AG09309 (cell line): ENCODE measurements at regions not wholly inside any gene's neighbourhood (a gene's known extent, or its start where the extent isn't known, plus 50 kb on each side); places are given as distances from the start of the nearest gene placed in this dataset.

Source experiments
- DNase-seq: peaks from one replicate; pipeline ENCODE4 v3.0.0-alpha.2; 2010; ENCODE audit warnings: low read depth
- H3K4me3 ChIP-seq: 2 replicates; pipeline ENCODE4 v1.5.1; 2011; ENCODE audit warnings: mild to moderate bottlenecking, low read depth, low read length, moderate library complexity; ENCODE audit not compliant: control insufficient read depth
- TF ChIP-seq, protein P1 (sequence below): IDR thresholded peaks from 2 replicates; pipeline ENCODE4 v1.5.1; 2011; ENCODE audit warnings: mild to moderate bottlenecking, low read depth, low read length, inconsistent platforms; ENCODE audit not compliant: insufficient read depth, control insufficient read depth; ENCODE audit errors: missing control alignments

- no peak overlapping the region for H3K4me3 ChIP-seq
- no peak for DNase-seq
- TF ChIP-seq, protein P1, sequence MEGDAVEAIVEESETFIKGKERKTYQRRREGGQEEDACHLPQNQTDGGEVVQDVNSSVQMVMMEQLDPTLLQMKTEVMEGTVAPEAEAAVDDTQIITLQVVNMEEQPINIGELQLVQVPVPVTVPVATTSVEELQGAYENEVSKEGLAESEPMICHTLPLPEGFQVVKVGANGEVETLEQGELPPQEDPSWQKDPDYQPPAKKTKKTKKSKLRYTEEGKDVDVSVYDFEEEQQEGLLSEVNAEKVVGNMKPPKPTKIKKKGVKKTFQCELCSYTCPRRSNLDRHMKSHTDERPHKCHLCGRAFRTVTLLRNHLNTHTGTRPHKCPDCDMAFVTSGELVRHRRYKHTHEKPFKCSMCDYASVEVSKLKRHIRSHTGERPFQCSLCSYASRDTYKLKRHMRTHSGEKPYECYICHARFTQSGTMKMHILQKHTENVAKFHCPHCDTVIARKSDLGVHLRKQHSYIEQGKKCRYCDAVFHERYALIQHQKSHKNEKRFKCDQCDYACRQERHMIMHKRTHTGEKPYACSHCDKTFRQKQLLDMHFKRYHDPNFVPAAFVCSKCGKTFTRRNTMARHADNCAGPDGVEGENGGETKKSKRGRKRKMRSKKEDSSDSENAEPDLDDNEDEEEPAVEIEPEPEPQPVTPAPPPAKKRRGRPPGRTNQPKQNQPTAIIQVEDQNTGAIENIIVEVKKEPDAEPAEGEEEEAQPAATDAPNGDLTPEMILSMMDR: no peak
Observed at GRCh38 chr1:216914974-216915373, 191.7 kb upstream of the ESRRG start.

DNA sequence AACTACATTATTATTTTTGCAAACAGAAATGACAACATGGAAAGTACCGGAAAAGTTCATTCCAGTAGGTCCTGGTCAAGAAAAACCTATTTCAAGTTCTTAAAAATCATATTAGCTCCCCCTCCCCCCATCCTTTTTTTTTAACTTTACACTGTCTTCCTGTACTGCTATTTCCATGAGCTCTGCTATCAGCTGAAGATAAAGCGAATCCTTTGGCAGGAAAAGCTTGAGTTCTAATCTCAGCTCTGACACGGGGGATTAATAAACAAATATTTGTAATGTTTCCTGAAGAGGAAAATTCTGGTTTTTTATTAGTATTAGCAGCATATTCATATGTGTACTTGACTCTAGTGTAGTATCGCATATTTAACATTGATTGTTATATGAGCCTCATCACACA, 190.7 kb upstream of the ESRRG start:
- DNase-seq: no peak
- TF ChIP-seq, protein P1: no peak
- no peak overlapping the region for H3K4me3 ChIP-seq

DNA sequence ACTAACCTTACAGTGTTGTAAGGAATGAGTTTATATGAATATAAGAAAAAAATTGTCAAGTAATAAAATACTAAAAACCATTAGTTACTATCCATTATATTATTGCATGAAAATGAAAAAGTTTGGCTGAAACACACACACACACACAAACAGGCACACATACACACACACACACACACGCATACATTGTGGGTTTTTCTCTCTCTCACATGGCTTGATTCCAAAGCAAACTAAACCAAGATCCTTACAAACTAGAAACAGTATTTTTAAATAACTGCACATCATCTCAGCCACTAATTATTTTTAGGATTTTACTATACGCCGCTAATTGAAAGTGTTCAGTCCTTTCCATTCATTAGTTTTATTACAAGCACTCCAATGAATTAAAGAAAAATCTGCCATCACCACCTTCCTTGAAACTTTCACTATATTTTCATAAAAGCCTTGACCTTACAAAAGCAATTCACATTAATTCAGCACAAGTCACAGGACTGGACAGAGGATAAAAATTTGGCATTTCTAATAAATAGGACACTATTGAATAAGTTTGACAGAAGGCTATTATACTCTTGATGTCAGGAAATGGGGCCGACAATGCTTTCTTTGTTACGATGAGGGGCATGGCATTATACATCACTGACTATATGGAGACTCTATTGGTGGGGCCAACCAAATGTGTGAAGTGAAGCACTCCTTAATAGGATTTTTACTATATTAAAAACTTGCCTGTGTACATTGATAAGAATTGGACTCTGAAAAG, 187.0 kb upstream of the ESRRG start:
- H3K4me3 ChIP-seq: no peak overlapping the region
- DNase-seq: no peak
- TF ChIP-seq, protein P1: no peak

DNA sequence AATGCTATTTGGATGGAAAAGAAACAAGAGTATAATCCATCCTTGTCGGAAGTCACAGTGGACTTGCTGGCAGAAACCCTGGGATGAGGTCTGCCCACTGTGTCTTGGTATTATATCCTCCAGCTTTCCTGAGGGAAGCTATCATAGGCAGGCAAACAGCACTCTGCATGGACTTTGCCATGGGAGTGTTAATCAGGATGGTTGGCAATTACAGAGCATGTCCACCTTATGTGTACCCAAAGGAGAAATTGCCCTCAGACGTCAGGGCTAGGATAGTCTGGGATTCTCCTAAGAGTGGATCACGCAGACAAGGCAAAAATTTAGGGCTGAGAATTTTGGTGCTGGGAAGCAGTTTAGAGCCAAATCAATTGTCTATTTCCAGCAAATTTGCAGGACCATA, 184.9 kb upstream of the ESRRG start:
- DNase-seq: no peak
- TF ChIP-seq, protein P1: no peak

DNA sequence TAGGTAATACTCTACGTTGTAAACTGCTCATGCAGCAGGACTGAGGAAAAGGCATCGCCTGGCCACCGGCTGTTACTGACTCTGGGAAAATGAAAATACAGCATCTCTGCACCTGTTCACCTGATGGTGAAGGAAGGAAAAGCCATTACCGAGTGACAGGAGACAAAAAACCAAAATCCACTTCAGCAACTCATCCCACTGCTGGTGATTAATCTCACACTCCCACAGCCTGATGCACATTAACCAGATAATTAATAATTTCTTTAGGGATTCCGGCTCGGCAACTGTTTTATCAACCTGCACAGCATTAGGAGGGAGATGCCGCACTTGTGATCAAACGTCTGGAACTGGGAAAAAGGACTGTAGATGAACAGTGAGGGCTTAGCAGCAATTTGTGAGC, 183.9 kb upstream of the ESRRG start:
- TF ChIP-seq, protein P1: no peak
- H3K4me3 ChIP-seq: no peak overlapping the region
- DNase-seq: no peak

More for the DNA sequence above, 184.9 kb upstream of the ESRRG start:
- H3K4me3 ChIP-seq: no peak overlapping the region

DNA sequence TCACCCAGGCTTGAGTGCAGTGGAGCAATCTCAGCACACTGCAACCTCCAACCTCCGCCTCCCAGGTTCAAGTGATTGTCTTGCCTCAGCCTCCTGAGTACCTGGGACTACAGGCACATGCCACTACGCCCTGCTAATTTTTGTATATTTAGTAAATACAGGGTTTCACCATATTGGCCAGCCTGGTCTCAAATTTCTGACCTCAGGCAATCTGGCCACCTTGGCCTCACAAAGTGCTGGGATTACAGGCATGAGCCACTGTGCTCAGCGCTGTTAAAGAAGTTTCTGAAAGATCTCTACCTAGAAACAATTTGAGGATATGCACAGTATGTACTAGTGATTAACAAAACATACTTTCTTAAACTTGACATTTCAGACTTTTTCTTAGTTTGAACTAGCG, 182.6 kb upstream of the ESRRG start:
- H3K4me3 ChIP-seq: no peak overlapping the region
- TF ChIP-seq, protein P1: no peak
- no peak for DNase-seq
